HEK293 (cell line): ENCODE measurements at regions not wholly inside any gene's neighbourhood (a gene's known extent, or its start where the extent isn't known, plus 50 kb on each side); places are given as distances from the start of the nearest gene placed in this dataset.

Experiments used
- CTCF ChIA-PET: fragments of 350-600 bp; formaldehyde crosslinking; extraction: SDS; loops from one replicate; lab custom pipeline; 2021; ENCODE audit warnings: antibody characterized with exemption; lab: Yijun Ruan, JAX
- POLR2A ChIA-PET: fragments of 300-600 bp; formaldehyde crosslinking; extraction: SDS; loops from one replicate; lab custom pipeline; 2020; ENCODE audit warnings: antibody characterized with exemption, inconsistent platforms; lab: Yijun Ruan, JAX
- H3K27ac ChIP-seq: fragments of 200-500 bp; sonication (Bioruptor generic); 2 replicates; pipeline ENCODE4 v1.5.1; 2014; ENCODE audit warnings: low read depth, low read length, control low read depth, inconsistent platforms; ENCODE audit errors: extremely low read depth
- H3K36me3 ChIP-seq, 2 experiments: fragments of 200-500 bp in 1 of 2; sonication (Bioruptor generic) in 1 of 2; 1 replicate in 1 of 2; 2 replicates in 1 of 2; pipeline ENCODE4 v1.5.1; 2014 to 2017; ENCODE audit warnings: inconsistent platforms in 2 of 2, low read length in 2 of 2; ENCODE audit not compliant: control insufficient read depth in 2 of 2, insufficient read depth in 1 of 2
- H3K4me1 ChIP-seq: fragments of 200-500 bp; sonication (Bioruptor generic); 2 replicates; pipeline ENCODE4 v1.5.1; 2014; ENCODE audit warnings: mild to moderate bottlenecking, low read length, inconsistent platforms; ENCODE audit not compliant: control insufficient read depth, insufficient read depth
- H3K4me3 ChIP-seq: 2 replicates; pipeline ENCODE4 v1.5.1; 2011; ENCODE audit warnings: low read depth, mild to moderate bottlenecking, control low read depth, low read length, moderate library complexity
- H3K9me3 ChIP-seq: fragments of 200-500 bp; sonication (Bioruptor generic); 2 replicates; pipeline ENCODE4 v1.5.1; 2014; ENCODE audit warnings: low read depth, low read length, inconsistent platforms; ENCODE audit not compliant: control insufficient read depth, insufficient read depth
- BCL11A ChIP-seq: fragments of 450-650 bp; formaldehyde crosslinking; IDR thresholded peaks from 2 replicates; pipeline ENCODE4 v1.5.1; 2016; ENCODE audit warnings: low read depth, missing biosample characterization, missing genetic modification characterization
- EGR2 ChIP-seq: fragments of 450-650 bp; formaldehyde crosslinking; IDR thresholded peaks from 2 replicates; pipeline ENCODE4 v1.5.1; 2016; ENCODE audit warnings: low read depth, missing biosample characterization, missing genetic modification characterization
- FEZF1 ChIP-seq: fragments of 450-650 bp; formaldehyde crosslinking; IDR thresholded peaks from 2 replicates; pipeline ENCODE4 v1.5.1; 2016; ENCODE audit warnings: missing biosample characterization, missing genetic modification characterization
- GLIS1 ChIP-seq: fragments of 450-650 bp; formaldehyde crosslinking; IDR thresholded peaks from 2 replicates; pipeline ENCODE4 v1.5.1; 2016; ENCODE audit warnings: missing biosample characterization, missing genetic modification characterization
- GLIS2 ChIP-seq: fragments of 450-650 bp; formaldehyde crosslinking; IDR thresholded peaks from 2 replicates; pipeline ENCODE4 v1.5.1; 2016; ENCODE audit warnings: missing biosample characterization, missing genetic modification characterization
- ZBTB44 ChIP-seq: fragments of 450-650 bp; IDR thresholded peaks from 2 replicates; pipeline ENCODE4 v1.5.1; 2018; ENCODE audit warnings: missing biosample characterization, mild to moderate bottlenecking, missing genetic modification characterization
- ZBTB8A ChIP-seq: fragments of 450-650 bp; formaldehyde crosslinking; IDR thresholded peaks from 2 replicates; pipeline ENCODE4 v1.5.1; 2016; ENCODE audit warnings: missing biosample characterization, missing genetic modification characterization
- ZNF138 ChIP-seq: fragments of 450-650 bp; formaldehyde crosslinking; IDR thresholded peaks from 2 replicates; pipeline ENCODE4 v1.5.1; 2016; ENCODE audit warnings: missing biosample characterization, missing genetic modification characterization, borderline replicate concordance
- ZNF169 ChIP-seq: fragments of 450-650 bp; formaldehyde crosslinking; IDR thresholded peaks from 2 replicates; pipeline ENCODE4 v1.5.1; 2016; ENCODE audit warnings: missing biosample characterization, missing genetic modification characterization
- ZNF214 ChIP-seq: fragments of 450-650 bp; formaldehyde crosslinking; IDR thresholded peaks from 2 replicates; pipeline ENCODE4 v1.5.1; 2017; ENCODE audit warnings: missing biosample characterization, mild to moderate bottlenecking, missing genetic modification characterization, borderline replicate concordance
- ZNF248 ChIP-seq: fragments of 450-650 bp; formaldehyde crosslinking; IDR thresholded peaks from 2 replicates; pipeline ENCODE4 v1.5.1; 2017; ENCODE audit warnings: missing biosample characterization, missing genetic modification characterization
- ZNF324 ChIP-seq: fragments of 450-650 bp; formaldehyde crosslinking; IDR thresholded peaks from 2 replicates; pipeline ENCODE4 v1.5.1; 2016; ENCODE audit warnings: missing biosample characterization, missing genetic modification characterization
- ZNF394 ChIP-seq: fragments of 450-650 bp; formaldehyde crosslinking; IDR thresholded peaks from 2 replicates; pipeline ENCODE4 v1.5.1; 2016; ENCODE audit warnings: missing biosample characterization, missing genetic modification characterization, mild to moderate bottlenecking, moderate library complexity, borderline replicate concordance
- ZNF521 ChIP-seq: fragments of 450-650 bp; formaldehyde crosslinking; IDR thresholded peaks from 2 replicates; pipeline ENCODE4 v1.5.1; 2017; ENCODE audit warnings: missing biosample characterization, mild to moderate bottlenecking, missing genetic modification characterization
- ZNF544 ChIP-seq: fragments of 450-650 bp; formaldehyde crosslinking; IDR thresholded peaks from 2 replicates; pipeline ENCODE4 v1.5.0; 2017; ENCODE audit warnings: missing biosample characterization, missing genetic modification characterization
- ZNF560 ChIP-seq: fragments of 450-650 bp; formaldehyde crosslinking; IDR thresholded peaks from 2 replicates; pipeline ENCODE4 v1.5.1; 2017; ENCODE audit warnings: missing biosample characterization, missing genetic modification characterization, borderline replicate concordance
- ZNF645 ChIP-seq: fragments of 450-650 bp; formaldehyde crosslinking; IDR thresholded peaks from 2 replicates; pipeline ENCODE4; 2016; ENCODE audit warnings: missing biosample characterization, missing genetic modification characterization
- ZSCAN16 ChIP-seq: fragments of 450-650 bp; formaldehyde crosslinking; IDR thresholded peaks from 2 replicates; pipeline ENCODE4 v1.5.1; 2016; ENCODE audit warnings: missing biosample characterization, missing genetic modification characterization
- TF ChIP-seq, protein P1 (sequence below): fragments of 450-650 bp; formaldehyde crosslinking; IDR thresholded peaks from 2 replicates; pipeline ENCODE4 v1.5.1; 2016; ENCODE audit warnings: missing biosample characterization, missing genetic modification characterization, low read depth
- TF ChIP-seq, protein P2 (sequence below): fragments of 450-650 bp; formaldehyde crosslinking; IDR thresholded peaks from 2 replicates; pipeline ENCODE4 v1.5.1; 2016; ENCODE audit warnings: missing biosample characterization, missing genetic modification characterization
- TF ChIP-seq, protein P3 (sequence below): fragments of 450-650 bp; formaldehyde crosslinking; IDR thresholded peaks from 2 replicates; pipeline ENCODE4 v1.5.1; 2016; ENCODE audit warnings: missing biosample characterization, missing genetic modification characterization
- TF ChIP-seq, protein P4 (sequence below): fragments of 450-650 bp; formaldehyde crosslinking; IDR thresholded peaks from 2 replicates; pipeline ENCODE4 v1.5.1; 2017; ENCODE audit warnings: missing biosample characterization, missing genetic modification characterization
- TF ChIP-seq, protein P5 (sequence below): fragments of 450-650 bp; formaldehyde crosslinking; IDR thresholded peaks from 2 replicates; pipeline ENCODE4 v1.5.1; 2016; ENCODE audit warnings: missing biosample characterization, missing genetic modification characterization

DNA sequence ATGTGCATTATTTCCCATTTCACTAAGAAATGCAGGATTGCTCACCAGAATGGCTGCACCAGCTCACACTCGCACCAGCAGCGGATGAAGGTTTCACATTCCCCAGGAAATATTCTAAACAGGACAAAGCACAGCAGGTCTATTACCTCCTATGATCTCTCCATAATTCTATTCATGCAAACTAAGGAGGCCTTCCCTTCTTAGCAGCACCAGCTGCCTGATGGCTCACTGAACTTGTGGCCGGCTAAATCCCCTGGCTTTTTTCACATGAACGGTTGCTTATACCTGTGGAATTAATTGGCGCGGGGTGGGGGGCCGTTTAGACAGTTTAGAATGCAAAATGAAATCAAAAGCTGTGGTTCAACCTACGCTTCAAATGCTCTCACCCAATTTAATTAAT is 73.5 kb upstream of the SRD5A3 start (continued):
- TF ChIP-seq, protein P1, sequence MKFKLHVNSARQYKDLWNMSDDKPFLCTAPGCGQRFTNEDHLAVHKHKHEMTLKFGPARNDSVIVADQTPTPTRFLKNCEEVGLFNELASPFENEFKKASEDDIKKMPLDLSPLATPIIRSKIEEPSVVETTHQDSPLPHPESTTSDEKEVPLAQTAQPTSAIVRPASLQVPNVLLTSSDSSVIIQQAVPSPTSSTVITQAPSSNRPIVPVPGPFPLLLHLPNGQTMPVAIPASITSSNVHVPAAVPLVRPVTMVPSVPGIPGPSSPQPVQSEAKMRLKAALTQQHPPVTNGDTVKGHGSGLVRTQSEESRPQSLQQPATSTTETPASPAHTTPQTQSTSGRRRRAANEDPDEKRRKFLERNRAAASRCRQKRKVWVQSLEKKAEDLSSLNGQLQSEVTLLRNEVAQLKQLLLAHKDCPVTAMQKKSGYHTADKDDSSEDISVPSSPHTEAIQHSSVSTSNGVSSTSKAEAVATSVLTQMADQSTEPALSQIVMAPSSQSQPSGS (tag by site-specific recombination): no peak
- TF ChIP-seq ZNF560 (no peak), ZNF248 (tag by site-specific recombination) (no peak), ZNF324 (tag by site-specific recombination) (no peak), ZBTB44 (no peak), ZNF169 (tag by site-specific recombination) (no peak)

DNA sequence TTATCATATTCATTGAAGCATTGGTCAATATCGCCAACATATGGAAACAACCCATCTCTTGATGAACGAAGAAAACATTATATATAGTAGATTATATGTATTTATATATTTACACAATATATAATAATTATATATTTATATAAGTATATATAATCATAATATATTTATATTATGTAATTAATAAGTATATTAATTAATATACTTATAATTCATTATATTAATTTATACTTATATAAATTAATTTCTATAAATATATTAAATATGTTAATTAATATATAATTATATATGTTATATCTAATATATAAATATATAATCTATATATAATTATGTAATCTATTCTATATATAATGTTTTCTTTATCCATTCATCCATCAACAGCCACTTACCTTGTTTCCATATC is 69.0 kb upstream of the SRD5A3 start:
- Histone ChIP-seq H3K27ac (no peak overlapping the region), H3K4me3 (no peak overlapping the region), H3K4me1 (no peaks in the 10 kb centered on the region), H3K9me3 (no peaks in the 10 kb centered on the region)
- CTCF ChIA-PET: no interaction called here
- no peak for TF ChIP-seq GLIS1 (tag by site-specific recombination)
- no peak for TF ChIP-seq ZNF214 (tag by site-specific recombination)
- no peak for TF ChIP-seq ZNF544 (tag by site-specific recombination)
- TF ChIP-seq, protein P2, sequence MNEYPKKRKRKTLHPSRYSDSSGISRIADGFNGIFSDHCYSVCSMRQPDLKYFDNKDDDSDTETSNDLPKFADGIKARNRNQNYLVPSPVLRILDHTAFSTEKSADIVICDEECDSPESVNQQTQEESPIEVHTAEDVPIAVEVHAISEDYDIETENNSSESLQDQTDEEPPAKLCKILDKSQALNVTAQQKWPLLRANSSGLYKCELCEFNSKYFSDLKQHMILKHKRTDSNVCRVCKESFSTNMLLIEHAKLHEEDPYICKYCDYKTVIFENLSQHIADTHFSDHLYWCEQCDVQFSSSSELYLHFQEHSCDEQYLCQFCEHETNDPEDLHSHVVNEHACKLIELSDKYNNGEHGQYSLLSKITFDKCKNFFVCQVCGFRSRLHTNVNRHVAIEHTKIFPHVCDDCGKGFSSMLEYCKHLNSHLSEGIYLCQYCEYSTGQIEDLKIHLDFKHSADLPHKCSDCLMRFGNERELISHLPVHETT (tag by site-specific recombination): no peak
- no peak for TF ChIP-seq ZBTB8A (tag by site-specific recombination)
- TF ChIP-seq, all 188 proteins: peak for 0
- POLR2A ChIA-PET: no interaction called here
- H3K36me3 ChIP-seq: no peaks in the 10 kb centered on the region

- POLR2A ChIA-PET: no interaction called here
- CTCF ChIA-PET: no interaction called here
- TF ChIP-seq ZNF521 (no peak), EGR2 (tag by site-specific recombination) (no peak), ZSCAN16 (tag by site-specific recombination) (no peak), BCL11A (tag by site-specific recombination) (no peak), ZNF138 (tag by site-specific recombination) (no peak), GLIS2 (no peak), ZNF645 (tag by site-specific recombination) (no peak), FEZF1 (tag by site-specific recombination) (no peak), ZNF394 (tag by site-specific recombination) (no peak)
- TF ChIP-seq, protein P3, sequence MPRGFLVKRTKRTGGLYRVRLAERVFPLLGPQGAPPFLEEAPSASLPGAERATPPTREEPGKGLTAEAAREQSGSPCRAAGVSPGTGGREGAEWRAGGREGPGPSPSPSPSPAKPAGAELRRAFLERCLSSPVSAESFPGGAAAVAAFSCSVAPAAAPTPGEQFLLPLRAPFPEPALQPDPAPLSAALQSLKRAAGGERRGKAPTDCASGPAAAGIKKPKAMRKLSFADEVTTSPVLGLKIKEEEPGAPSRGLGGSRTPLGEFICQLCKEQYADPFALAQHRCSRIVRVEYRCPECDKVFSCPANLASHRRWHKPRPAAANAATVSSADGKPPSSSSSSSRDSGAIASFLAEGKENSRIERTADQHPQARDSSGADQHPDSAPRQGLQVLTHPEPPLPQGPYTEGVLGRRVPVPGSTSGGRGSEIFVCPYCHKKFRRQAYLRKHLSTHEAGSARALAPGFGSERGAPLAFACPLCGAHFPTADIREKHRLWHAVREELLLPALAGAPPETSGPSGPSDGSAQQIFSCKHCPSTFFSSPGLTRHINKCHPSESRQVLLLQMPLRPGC (tag by site-specific recombination): no peak
- TF ChIP-seq, protein P4, sequence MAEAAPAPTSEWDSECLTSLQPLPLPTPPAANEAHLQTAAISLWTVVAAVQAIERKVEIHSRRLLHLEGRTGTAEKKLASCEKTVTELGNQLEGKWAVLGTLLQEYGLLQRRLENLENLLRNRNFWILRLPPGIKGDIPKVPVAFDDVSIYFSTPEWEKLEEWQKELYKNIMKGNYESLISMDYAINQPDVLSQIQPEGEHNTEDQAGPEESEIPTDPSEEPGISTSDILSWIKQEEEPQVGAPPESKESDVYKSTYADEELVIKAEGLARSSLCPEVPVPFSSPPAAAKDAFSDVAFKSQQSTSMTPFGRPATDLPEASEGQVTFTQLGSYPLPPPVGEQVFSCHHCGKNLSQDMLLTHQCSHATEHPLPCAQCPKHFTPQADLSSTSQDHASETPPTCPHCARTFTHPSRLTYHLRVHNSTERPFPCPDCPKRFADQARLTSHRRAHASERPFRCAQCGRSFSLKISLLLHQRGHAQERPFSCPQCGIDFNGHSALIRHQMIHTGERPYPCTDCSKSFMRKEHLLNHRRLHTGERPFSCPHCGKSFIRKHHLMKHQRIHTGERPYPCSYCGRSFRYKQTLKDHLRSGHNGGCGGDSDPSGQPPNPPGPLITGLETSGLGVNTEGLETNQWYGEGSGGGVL: no peak
- TF ChIP-seq, protein P5, sequence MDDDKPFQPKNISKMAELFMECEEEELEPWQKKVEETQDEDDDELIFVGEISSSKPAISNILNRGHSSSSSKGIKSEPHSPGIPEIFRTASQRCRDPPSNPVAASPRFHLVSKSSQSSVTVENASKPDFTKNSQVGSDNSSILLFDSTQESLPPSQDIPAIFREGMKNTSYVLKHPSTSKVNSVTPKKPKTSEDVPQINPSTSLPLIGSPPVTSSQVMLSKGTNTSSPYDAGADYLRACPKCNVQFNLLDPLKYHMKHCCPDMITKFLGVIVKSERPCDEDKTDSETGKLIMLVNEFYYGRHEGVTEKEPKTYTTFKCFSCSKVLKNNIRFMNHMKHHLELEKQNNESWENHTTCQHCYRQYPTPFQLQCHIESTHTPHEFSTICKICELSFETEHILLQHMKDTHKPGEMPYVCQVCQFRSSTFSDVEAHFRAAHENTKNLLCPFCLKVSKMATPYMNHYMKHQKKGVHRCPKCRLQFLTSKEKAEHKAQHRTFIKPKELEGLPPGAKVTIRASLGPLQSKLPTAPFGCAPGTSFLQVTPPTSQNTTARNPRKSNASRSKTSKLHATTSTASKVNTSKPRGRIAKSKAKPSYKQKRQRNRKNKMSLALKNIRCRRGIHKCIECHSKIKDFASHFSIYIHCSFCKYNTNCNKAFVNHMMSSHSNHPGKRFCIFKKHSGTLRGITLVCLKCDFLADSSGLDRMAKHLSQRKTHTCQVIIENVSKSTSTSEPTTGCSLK (tag by site-specific recombination): no peak
These were observed 67.7 kb upstream of the SRD5A3 start for GRCh38 chr4:55278316-55278715.

More at GRCh38 chr4:55278316-55278715, 67.7 kb upstream of the SRD5A3 start:
- H3K27ac ChIP-seq: no peak overlapping the region
- no peaks in the 10 kb centered on the region for H3K36me3 ChIP-seq
- no peaks in the 10 kb centered on the region for H3K9me3 ChIP-seq
- no peak overlapping the region for H3K4me3 ChIP-seq
- H3K4me1 ChIP-seq: no peaks in the 10 kb centered on the region
